GM21447 (cell line): ENCODE measurements at regions not wholly inside any gene's neighbourhood (a gene's known extent, or its start where the extent isn't known, plus 50 kb on each side); places are given as distances from the start of the nearest gene placed in this dataset.
"Not testable (repeated sequence)": the region's sequence is repeated elsewhere in the genome, so short reads cannot be mapped to it uniquely, and the experiment has no call there.

ENCODE experiments used
- ATAC-seq: cut with Tn5 transposase; IDR thresholded peaks from one replicate; pipeline ENCODE4 v1.9.1; 2021; ENCODE audit not compliant: unreplicated experiment

GRCh38 chr1:98143403-98143802, 222.6 kb upstream of the DPYD start:
- ATAC-seq = no peak

DNA sequence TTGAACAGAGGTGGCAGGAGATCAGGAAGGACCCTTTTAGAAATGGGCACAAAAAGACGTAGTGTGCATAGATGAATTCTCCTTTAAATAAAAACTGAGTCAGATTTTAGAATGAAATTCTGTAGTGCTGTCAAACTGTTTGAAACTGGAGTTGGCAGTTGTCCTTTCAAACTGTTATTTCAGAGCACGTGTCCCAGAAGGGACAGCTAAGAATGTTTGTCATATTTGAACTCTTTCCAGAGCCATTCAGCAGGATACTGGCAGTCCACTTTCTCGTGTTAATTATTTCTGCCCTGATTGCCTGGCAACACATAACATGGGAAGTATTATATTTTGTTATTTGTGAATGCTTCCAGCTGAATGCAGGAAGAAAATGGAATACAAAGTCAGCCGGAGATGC, 212.3 kb upstream of the DPYD start:
- no peak for ATAC-seq

- no peak for ATAC-seq
These were observed 209.6 kb upstream of the DPYD start for GRCh38 chr1:98130408-98130807.

DNA sequence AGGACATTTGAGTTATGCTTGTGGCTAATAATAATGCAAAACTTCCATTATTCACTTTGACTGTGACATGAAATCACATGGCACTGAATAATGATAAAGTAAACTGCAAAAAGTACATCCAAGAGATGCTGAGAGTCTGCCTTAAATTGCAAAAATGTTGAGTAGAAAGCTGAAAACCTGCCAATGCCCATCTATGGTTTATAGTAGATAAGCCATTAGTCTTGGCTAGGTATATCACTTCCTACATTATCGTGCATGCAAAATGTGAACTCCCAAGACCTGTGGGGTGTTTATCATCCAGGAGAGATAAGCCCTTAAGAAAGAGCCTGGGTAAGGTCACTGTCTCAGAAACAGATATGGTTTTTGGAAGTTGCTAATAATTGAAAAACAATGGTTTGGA, 208.7 kb upstream of the DPYD start:
- ATAC-seq = no peak

DNA sequence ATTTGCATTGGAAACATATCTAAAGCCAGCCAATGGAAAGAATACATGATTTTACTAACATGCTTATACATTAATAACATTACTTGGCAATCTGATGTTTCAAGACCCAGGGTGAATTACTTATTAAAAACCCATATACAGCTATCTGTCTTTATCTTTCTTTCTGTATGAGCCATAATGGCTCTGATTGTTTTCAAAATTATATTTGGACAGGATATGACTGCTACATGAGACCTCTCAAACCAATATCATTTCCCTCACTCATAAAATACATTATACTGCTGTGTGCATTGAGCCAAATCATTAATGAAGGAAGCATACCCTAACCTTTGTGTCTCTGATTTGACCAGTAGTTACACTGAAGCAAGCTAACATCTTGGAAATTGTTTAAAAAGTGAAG, 205.9 kb upstream of the DPYD start:
- ATAC-seq = no peak

DNA sequence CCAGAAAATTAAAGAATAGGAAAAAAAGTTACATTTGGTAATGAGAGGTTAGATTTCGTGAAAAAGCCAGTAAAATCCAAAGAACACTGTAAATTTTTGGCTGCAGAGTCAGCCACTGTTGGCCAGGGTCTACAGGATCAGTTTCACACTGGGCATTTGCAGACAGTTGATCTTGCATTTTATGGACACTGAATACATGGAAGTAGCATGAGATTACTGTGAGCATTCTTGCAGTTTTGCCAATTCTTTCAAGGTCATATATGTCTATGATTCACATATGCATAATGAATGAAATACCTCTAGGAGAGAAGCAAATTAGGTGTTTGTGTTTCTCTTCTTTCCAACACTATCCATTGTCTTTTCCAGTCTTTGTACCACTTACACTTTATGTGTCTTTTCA, 200.8 kb upstream of the DPYD start:
- no peak for ATAC-seq

DNA sequence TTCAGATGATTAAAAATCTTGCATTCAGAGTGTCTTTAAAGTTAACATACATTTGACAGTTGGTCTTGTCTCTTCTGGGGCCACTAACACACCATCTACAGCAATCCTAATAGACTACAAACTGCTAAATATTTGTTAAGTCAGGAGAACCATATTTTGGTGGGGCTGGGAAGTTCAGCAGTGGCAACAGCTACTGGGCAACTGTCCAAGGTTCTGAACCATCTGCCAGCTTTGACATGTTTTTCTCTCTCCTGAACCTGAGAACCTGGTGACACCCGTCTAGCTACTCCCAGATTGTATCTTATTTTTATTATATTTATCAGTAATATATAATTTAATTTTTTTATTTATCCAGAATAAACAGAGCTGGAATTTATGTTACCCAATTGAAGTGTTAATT, 199.0 kb upstream of the DPYD start:
- no peak for ATAC-seq

DNA sequence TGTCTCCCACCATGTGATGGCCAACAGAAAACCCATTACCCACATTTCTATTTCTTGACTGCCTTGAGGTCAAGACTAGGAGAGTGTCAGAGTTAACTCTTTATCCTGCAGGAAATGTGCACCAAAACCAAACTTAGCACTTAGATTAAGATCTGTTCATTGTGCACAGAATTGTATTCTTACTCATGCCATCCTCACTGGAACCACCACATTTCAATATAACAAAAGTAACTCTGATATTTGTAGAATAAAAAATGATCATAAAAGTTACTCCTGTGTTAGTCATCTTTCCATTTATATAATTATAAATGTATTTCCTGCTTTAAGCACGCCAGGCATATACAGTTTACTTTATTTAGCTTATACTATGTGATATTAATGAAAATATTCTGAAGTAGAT, 193.0 kb upstream of the DPYD start:
- ATAC-seq = no peak

DNA sequence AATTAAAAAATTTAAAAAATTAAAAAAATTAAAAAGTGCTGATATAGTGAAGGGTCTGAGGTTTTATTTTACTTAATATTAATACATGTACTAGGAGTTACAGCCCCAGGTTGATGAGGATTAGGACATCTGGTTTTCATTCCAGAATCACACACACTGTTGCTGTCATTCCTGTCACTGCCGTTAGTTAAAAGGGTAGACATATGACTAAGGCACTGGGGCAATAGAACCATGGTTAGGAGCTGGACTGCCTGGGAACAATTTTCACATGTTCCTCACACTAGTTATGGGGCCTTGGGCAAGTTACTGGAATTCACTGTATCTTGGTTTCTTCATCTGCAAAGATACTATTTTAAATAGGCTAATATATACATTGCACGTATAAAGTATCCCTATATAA, 191.8 kb upstream of the DPYD start:
- ATAC-seq = no peak

DNA sequence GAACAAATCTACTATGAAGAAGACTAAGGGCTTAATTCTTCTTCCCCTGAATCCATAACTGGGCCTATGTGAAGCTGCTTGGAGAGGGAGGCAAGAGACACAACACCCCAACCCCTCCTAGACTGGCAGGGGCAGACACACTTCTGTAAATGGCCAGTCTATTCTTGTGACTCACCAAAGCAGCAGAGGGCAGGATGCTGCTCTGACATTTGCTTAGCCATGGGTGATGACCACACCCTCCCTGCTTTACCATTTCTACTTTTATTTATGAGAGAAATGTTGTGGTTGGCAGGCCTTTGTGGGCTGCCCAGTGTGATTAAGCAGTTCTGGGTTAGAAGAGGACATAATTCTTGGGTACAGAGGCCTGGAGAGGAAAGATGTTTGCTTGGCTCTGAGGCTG, 189.8 kb upstream of the DPYD start:
- ATAC-seq = no peak

- not testable (repeated sequence) for ATAC-seq
These were observed 187.5 kb upstream of the DPYD start for GRCh38 chr1:98108378-98108777.

- no peak for ATAC-seq
These were observed 186.4 kb upstream of the DPYD start for GRCh38 chr1:98107256-98107655.

GRCh38 chr1:98104289-98104688, 183.5 kb upstream of the DPYD start:
- ATAC-seq = no peak

- no peak for ATAC-seq
These were observed 182.9 kb upstream of the DPYD start for GRCh38 chr1:98103617-98104285.

- ATAC-seq = no peak
These were observed 181.7 kb upstream of the DPYD start for GRCh38 chr1:98102345-98103030.

GRCh38 chr1:98101364-98101763, 180.5 kb upstream of the DPYD start:
- ATAC-seq = no peak

GRCh38 chr1:98099501-98099900, 178.7 kb upstream of the DPYD start:
- ATAC-seq = no peak

DNA sequence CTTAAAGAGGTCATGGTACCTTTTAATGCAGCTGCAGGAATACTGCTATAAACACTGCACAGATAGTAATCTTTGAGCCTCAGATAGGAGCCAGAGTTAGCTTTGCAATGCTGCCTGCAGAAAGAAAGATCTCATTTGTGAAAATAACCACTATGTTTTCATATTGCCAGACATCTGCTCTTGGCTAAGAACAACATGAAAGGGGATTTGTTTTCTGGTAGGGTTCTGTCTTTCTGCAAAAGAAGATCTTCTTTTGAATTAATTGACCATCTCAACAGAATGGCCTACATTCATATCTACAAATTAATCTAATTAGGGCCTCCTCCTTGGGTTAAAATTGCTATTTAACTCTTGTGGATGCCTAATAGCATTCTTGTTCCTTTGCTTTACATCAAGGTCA, 177.6 kb upstream of the DPYD start:
- ATAC-seq = no peak

DNA sequence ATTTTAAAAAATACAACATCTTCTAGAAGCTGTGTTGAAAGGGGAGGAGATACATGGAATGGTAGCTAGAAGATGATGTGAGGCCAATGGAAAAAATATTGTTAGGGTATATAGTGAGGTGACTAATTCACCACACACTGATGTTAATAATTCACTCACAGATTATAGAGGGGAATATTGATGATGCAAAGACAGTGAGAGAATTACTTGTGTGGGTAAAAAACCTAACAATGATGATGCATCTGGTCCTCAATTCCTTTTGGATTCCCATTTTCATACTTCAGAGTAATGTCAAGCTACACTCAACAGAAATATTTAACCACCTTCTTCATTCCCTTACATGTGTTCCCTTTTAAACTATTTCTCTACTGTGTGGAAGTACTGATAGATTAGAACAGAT, 169.5 kb upstream of the DPYD start:
- ATAC-seq = no peak

GRCh38 chr1:98088381-98088780, 167.5 kb upstream of the DPYD start:
- no peak for ATAC-seq

GRCh38 chr1:98086796-98087441, 166.1 kb upstream of the DPYD start:
- no peak for ATAC-seq

GRCh38 chr1:98086156-98086555, 165.3 kb upstream of the DPYD start:
- no peak for ATAC-seq
